ENCODE measurements at regions not wholly inside any gene's neighbourhood (a gene's known extent, or its start where the extent isn't known, plus 50 kb on each side); places are given as distances from the start of the nearest gene placed in this dataset.
A peak's percentile ranks its signal among the peaks of the same experiment; 100 is the strongest.
"Not testable (repeated sequence)": the region's sequence is repeated elsewhere in the genome, so short reads cannot be mapped to it uniquely, and the experiment has no call there.

DNA sequence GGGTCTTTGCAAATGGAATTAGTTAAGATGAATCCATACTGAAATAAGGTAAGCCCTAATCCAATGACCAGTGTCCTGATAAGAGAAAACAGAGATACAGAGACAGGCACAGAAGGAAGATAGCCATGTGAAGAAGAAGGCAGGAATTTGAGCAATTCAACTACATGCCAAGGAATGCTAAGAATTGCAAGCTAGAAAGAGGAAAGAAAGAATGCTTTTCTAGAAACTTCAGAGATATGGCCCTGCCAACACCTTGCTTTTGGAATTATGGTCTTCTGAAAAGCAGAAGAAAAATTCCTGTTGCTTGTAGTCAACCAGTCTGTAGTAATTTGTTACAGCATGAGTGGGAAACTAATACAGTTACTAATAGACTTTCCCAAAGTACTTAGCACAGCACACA, 111.3 kb downstream of the SLC17A6 start:
- ATAC-seq (ENCODE audit: low FRiP score) (no peak), DNase-seq (no peak)
- H3K9me3 ChIP-seq (ENCODE audit: control insufficient read depth, low read length) = peaks cover 1% of the 10 kb centered on the region
- H3K27me3 ChIP-seq (ENCODE audit: control insufficient read depth in 1 of 2, insufficient read depth in 2 of 2, low read length in 1 of 2) = no peaks in the 10 kb centered on the region
- no peak overlapping the region for H3K27ac ChIP-seq (ENCODE audit: low read depth in 1 of 2, low read length in 2 of 2)
- no peaks in the 10 kb centered on the region for H3K36me3 ChIP-seq (ENCODE audit: control insufficient read depth in 1 of 2, insufficient read depth in 2 of 2, low read length in 1 of 2)
- no peaks in the 10 kb centered on the region for H3K4me1 ChIP-seq (ENCODE audit: control insufficient read depth in 1 of 2, insufficient read depth in 2 of 2, low read length in 2 of 2)
- intact Hi-C loops (cut with DNase I) = no loop called here
- no peak overlapping the region for H3K4me3 ChIP-seq (ENCODE audit: low read length in 2 of 2)

- intact Hi-C loops (cut with DNase I) = no loop called here
- no peaks in the 10 kb centered on the region for H3K36me3 ChIP-seq (ENCODE audit: control insufficient read depth in 1 of 2, insufficient read depth in 2 of 2, low read length in 1 of 2)
- no peak overlapping the region for H3K4me3 ChIP-seq (ENCODE audit: low read length in 2 of 2)
- no peaks in the 10 kb centered on the region for H3K4me1 ChIP-seq (ENCODE audit: control insufficient read depth in 1 of 2, insufficient read depth in 2 of 2, low read length in 2 of 2)
- H3K9me3 ChIP-seq (ENCODE audit: control insufficient read depth, low read length) = no peaks in the 10 kb centered on the region
- 63 to 67% methylated on average over 2 of the region's 2 CpGs for WGBS, 2 donors
- H3K27me3 ChIP-seq (ENCODE audit: control insufficient read depth in 1 of 2, insufficient read depth in 2 of 2, low read length in 1 of 2) = no peaks in the 10 kb centered on the region
- ATAC-seq (ENCODE audit: low FRiP score) (no peak), DNase-seq (no peak)
- no peak overlapping the region for H3K27ac ChIP-seq (ENCODE audit: low read depth in 1 of 2, low read length in 2 of 2)
Measured at GRCh38 chr11:22444076-22444475, 105.9 kb downstream of the SLC17A6 start.

DNA sequence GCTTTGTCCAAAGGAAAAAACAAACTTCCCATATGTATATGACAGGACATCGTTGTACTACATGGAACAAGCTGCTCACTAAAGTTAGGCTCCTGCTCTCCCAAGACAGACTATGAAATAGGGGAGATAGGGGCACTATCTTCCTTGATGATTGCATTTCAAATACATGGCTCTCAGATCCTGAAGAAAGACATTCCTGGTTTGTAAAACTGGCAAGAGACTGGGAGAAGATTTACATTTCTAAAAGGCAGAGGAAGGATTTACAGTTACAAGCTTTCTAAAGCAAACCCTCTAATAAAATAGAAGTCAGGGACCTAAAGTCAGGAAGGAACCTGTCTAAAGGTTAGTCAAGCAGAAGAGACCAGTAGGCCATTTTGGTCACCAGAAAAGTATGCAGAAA, 103.7 kb downstream of the SLC17A6 start:
- ATAC-seq (ENCODE audit: low FRiP score) = no peak

GRCh38 chr11:22435582-22435981, 97.4 kb downstream of the SLC17A6 start:
- WGBS, 2 donors = 97 to 98% methylated on average over 7 of the region's 7 CpGs
- H3K36me3 ChIP-seq (ENCODE audit: control insufficient read depth in 1 of 2, insufficient read depth in 2 of 2, low read length in 1 of 2); H3K27ac ChIP-seq (ENCODE audit: low read depth in 1 of 2, low read length in 2 of 2); ATAC-seq (ENCODE audit: low FRiP score); H3K4me1 ChIP-seq (ENCODE audit: control insufficient read depth in 1 of 2, insufficient read depth in 2 of 2, low read length in 2 of 2); H3K9me3 ChIP-seq (ENCODE audit: control insufficient read depth, low read length); H3K27me3 ChIP-seq (ENCODE audit: control insufficient read depth in 1 of 2, insufficient read depth in 2 of 2, low read length in 1 of 2); intact Hi-C loops (cut with DNase I); DNase-seq; H3K4me3 ChIP-seq (ENCODE audit: low read length in 2 of 2): not testable (repeated sequence)

More for the DNA sequence above, 103.7 kb downstream of the SLC17A6 start:
- Histone ChIP-seq H3K4me1 (ENCODE audit: control insufficient read depth in 1 of 2, insufficient read depth in 2 of 2, low read length in 2 of 2) (no peaks in the 10 kb centered on the region), H3K9me3 (ENCODE audit: control insufficient read depth, low read length) (peaks cover 1% of the 10 kb centered on the region), H3K4me3 (ENCODE audit: low read length in 2 of 2) (no peak overlapping the region), H3K27ac (ENCODE audit: low read depth in 1 of 2, low read length in 2 of 2) (no peak overlapping the region), H3K36me3 (ENCODE audit: control insufficient read depth in 1 of 2, insufficient read depth in 2 of 2, low read length in 1 of 2) (no peaks in the 10 kb centered on the region), H3K27me3 (ENCODE audit: control insufficient read depth in 1 of 2, insufficient read depth in 2 of 2, low read length in 1 of 2) (no peaks in the 10 kb centered on the region)
- 47% methylated on average over 1 of the region's 1 CpG for WGBS, 2 donors
- DNase-seq = no peak
- intact Hi-C loops (cut with DNase I) = no loop called here

GRCh38 chr11:22433517-22433916, 95.3 kb downstream of the SLC17A6 start:
- intact Hi-C loops (cut with DNase I) = no loop called here
- peaks cover 3% of the 10 kb centered on the region for H3K9me3 ChIP-seq (ENCODE audit: control insufficient read depth, low read length)

DNA sequence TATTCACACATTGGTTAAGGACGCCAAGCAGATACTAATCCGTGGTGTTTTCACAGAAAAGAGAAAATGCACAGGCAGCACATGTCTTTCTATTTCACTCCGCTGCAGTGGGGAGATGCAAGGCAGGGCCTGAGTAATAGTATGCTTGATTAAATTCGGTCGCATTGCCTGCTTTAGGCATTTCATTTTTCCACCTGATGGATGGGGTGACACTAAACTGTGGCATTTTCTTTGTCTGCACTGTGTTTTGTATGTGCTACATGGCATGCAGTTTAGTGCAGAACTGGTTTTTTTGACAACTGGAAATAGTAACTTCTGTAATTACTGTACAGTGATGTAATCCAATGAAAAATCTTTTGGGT, 94.9 kb downstream of the SLC17A6 start:
- peaks cover 3% of the 10 kb centered on the region for H3K9me3 ChIP-seq (ENCODE audit: control insufficient read depth, low read length)
- H3K27ac ChIP-seq (ENCODE audit: low read depth in 1 of 2, low read length in 2 of 2) = no peak overlapping the region
- H3K4me1 ChIP-seq (ENCODE audit: control insufficient read depth in 1 of 2, insufficient read depth in 2 of 2, low read length in 2 of 2) = no peaks in the 10 kb centered on the region
- no peak for DNase-seq
- H3K4me3 ChIP-seq (ENCODE audit: low read length in 2 of 2) = no peak overlapping the region
- H3K27me3 ChIP-seq (ENCODE audit: control insufficient read depth in 1 of 2, insufficient read depth in 2 of 2, low read length in 1 of 2) = no peaks in the 10 kb centered on the region
- H3K36me3 ChIP-seq (ENCODE audit: control insufficient read depth in 1 of 2, insufficient read depth in 2 of 2, low read length in 1 of 2) = no peaks in the 10 kb centered on the region
- intact Hi-C loops (cut with DNase I) = no loop called here
- no peak for ATAC-seq (ENCODE audit: low FRiP score)
- 7% methylated on average over 5 of the region's 5 CpGs for WGBS, 2 donors

More at GRCh38 chr11:22433517-22433916, 95.3 kb downstream of the SLC17A6 start:
- Histone ChIP-seq H3K27ac (ENCODE audit: low read depth in 1 of 2, low read length in 2 of 2) (no peak overlapping the region), H3K36me3 (ENCODE audit: control insufficient read depth in 1 of 2, insufficient read depth in 2 of 2, low read length in 1 of 2) (no peaks in the 10 kb centered on the region), H3K4me1 (ENCODE audit: control insufficient read depth in 1 of 2, insufficient read depth in 2 of 2, low read length in 2 of 2) (no peaks in the 10 kb centered on the region), H3K27me3 (ENCODE audit: control insufficient read depth in 1 of 2, insufficient read depth in 2 of 2, low read length in 1 of 2) (no peaks in the 10 kb centered on the region), H3K4me3 (ENCODE audit: low read length in 2 of 2) (no peak overlapping the region)
- no peak for ATAC-seq (ENCODE audit: low FRiP score)
- whole genome bisulfite sequencing, 2 donors = 92% methylated on average over 5 of the region's 5 CpGs
- no peak for DNase-seq

DNA sequence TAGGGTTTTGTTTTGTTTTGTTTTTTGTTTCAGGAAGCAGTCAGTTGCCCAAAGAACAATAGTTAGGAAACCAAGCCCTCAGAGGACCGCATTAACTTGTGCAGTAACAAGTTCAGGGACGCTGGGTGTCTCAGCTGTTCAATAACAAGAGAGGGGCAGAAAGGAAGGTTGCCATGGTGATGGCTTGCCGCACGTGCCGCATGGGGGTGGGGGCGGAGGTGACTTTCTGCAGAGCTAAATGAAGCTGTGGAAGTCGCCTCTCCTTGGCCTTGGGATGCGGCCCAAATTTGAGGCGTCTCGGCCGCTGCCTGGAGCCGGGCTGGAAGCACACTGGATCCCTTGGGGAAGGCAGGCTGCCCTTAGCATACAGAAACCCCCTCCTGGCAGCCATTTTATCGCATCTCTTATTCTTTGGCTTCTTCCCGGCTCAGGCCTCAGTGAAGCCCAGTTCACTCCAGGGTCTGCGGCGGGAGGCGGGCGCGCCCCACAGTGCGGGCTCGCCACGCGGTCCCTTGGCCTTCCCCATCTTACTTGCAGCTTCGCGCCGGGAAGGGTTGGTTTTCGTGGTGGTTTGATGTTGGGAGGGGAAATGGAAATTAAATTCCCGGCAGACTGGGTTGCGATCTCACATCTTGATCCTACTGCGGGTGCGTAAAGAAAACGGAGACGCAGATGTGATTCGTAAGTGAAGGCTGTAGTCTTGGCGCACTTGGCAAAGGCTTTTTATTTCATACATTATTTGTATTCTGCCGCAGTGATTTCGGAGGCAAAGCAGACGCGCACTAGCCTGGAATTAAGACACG, 94.3 kb downstream of the SLC17A6 start:
- Histone ChIP-seq H3K36me3 (ENCODE audit: control insufficient read depth in 1 of 2, insufficient read depth in 2 of 2, low read length in 1 of 2) (no peaks in the 10 kb centered on the region), H3K4me1 (ENCODE audit: control insufficient read depth in 1 of 2, insufficient read depth in 2 of 2, low read length in 2 of 2) (no peaks in the 10 kb centered on the region), H3K4me3 (ENCODE audit: low read length in 2 of 2) (no peak overlapping the region), H3K27me3 (ENCODE audit: control insufficient read depth in 1 of 2, insufficient read depth in 2 of 2, low read length in 1 of 2) (no peaks in the 10 kb centered on the region), H3K9me3 (ENCODE audit: control insufficient read depth, low read length) (peaks cover 3% of the 10 kb centered on the region), H3K27ac (ENCODE audit: low read depth in 1 of 2, low read length in 2 of 2) (no peak overlapping the region)
- DNase-seq (peak in 1 of 2 donors; percentile 35), ATAC-seq (ENCODE audit: low FRiP score) (peak; percentile 67)
- WGBS, 2 donors = 3 to 7% methylated on average over 40 of the region's 40 CpGs
- intact Hi-C loops (cut with DNase I) = no loop called here

DNA sequence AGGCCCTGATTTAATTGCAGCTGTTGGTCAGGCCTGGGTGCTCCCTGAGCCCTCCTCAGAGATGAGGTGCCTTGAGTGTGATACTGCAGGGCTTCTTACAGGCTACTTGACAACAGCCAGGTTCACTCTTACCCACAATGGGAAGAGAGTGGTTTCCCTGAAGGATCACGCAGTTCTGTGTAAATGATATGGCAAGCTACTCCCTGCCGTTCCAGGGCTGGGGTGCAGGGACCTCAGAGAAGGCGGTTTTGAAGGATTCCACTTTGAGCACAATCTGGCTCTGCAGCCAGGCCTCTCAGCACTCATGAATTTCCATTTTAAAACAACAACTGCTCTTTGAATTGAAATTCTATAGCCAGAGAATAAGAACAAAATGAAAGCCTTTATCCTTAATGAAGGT, 92.9 kb downstream of the SLC17A6 start:
- H3K4me3 ChIP-seq (ENCODE audit: low read length in 2 of 2) = no peak overlapping the region
- H3K4me1 ChIP-seq (ENCODE audit: control insufficient read depth in 1 of 2, insufficient read depth in 2 of 2, low read length in 2 of 2) = no peaks in the 10 kb centered on the region
- no peak overlapping the region for H3K27ac ChIP-seq (ENCODE audit: low read depth in 1 of 2, low read length in 2 of 2)
- no peaks in the 10 kb centered on the region for H3K27me3 ChIP-seq (ENCODE audit: control insufficient read depth in 1 of 2, insufficient read depth in 2 of 2, low read length in 1 of 2)
- WGBS, 2 donors = 96 to 97% methylated on average over 3 of the region's 3 CpGs
- peaks cover 1% of the 10 kb centered on the region for H3K9me3 ChIP-seq (ENCODE audit: control insufficient read depth, low read length)
- intact Hi-C loops (cut with DNase I) = no loop called here
- ATAC-seq (ENCODE audit: low FRiP score) = no peak
- no peaks in the 10 kb centered on the region for H3K36me3 ChIP-seq (ENCODE audit: control insufficient read depth in 1 of 2, insufficient read depth in 2 of 2, low read length in 1 of 2)
- DNase-seq = no peak

GRCh38 chr11:22430639-22431038, 92.5 kb downstream of the SLC17A6 start:
- no peaks in the 10 kb centered on the region for H3K27me3 ChIP-seq (ENCODE audit: control insufficient read depth in 1 of 2, insufficient read depth in 2 of 2, low read length in 1 of 2)
- ATAC-seq (ENCODE audit: low FRiP score) (no peak), DNase-seq (no peak)
- no peaks in the 10 kb centered on the region for H3K4me1 ChIP-seq (ENCODE audit: control insufficient read depth in 1 of 2, insufficient read depth in 2 of 2, low read length in 2 of 2)
- intact Hi-C loops (cut with DNase I) = no loop called here
- no peak overlapping the region for H3K4me3 ChIP-seq (ENCODE audit: low read length in 2 of 2)
- H3K27ac ChIP-seq (ENCODE audit: low read depth in 1 of 2, low read length in 2 of 2) = no peak overlapping the region
- H3K36me3 ChIP-seq (ENCODE audit: control insufficient read depth in 1 of 2, insufficient read depth in 2 of 2, low read length in 1 of 2) = no peaks in the 10 kb centered on the region
- H3K9me3 ChIP-seq (ENCODE audit: control insufficient read depth, low read length) = peaks cover 1% of the 10 kb centered on the region
- 92 to 96% methylated on average over 3 of the region's 3 CpGs for WGBS, 2 donors
